Hindlimb muscle (tissue), 1 donor: ENCODE measurements at regions not wholly inside any gene's neighbourhood (a gene's known extent, or its start where the extent isn't known, plus 50 kb on each side); places are given as distances from the start of the nearest gene placed in this dataset.
"Not testable (repeated sequence)": the region's sequence is repeated elsewhere in the genome, so short reads cannot be mapped to it uniquely, and the experiment has no call there.

ENCODE experiments used
- DNase-seq: peaks from one replicate; pipeline ENCODE4 v3.0.0-alpha.2; 2013

- DNase-seq, result not testable (repeated sequence)
Observed at GRCh38 chr1:78203410-78203982, 157.7 kb downstream of the GIPC2 start.

- no peak for DNase-seq
Observed at GRCh38 chr1:78210175-78210574, 164.4 kb downstream of the GIPC2 start.

- no peak for DNase-seq
Observed at GRCh38 chr1:78211483-78212092, 165.8 kb downstream of the GIPC2 start.

DNA sequence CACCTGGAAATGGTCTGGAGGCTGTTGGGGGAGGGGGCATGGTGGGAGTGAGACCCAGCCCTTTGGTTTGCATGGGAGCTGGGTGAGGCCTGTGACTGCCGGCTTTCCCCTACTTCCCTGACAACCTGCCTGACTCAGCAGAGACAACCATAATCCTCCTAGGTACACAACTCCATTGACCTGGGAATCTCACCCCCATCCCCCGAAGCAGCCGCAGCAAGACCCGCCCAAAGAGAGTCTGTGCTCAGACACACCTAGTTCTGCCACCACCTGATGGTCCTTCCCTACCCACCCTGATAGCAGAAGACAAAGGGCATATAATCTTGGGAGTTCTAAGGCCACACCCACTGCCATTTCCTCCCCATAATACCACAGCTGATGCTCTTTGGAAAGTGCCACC lies 168.6 kb downstream of the GIPC2 start:
- DNase-seq, result no peak

DNA sequence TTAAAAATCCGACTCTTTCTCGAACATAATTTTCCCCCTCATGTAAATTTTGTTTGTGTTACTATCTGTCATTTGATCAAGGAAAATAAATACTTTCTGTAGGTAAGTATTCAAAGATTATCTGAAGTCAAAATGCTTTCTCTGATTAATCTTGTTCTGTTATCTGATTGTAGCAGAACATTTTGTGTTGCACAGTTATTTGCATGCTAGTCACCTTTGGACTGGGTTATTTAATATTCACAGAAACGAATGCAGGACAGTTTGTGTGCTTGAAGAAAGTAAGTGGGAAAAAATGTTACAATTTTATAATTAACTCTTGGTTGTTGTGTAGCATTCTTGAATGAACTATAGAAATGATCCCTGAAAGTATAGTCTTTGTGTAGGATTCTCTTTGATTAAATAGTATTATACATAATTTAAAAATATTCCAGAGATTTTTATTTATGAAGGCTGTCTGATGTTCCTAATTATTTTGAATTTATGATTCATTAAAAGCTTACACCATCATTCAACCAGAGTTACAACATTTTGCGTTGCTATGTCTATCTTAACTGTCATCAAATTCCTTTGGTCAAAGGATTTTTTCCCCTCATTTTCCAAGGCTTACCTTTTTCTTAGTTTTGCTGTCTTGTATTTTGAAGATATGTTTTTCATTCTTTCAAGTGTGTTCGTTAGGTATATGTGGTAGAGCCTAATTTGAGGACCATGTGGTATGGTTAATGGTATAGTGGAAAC lies 176.6 kb downstream of the GIPC2 start:
- DNase-seq, result no peak

GRCh38 chr1:78222960-78223358 lies 177.2 kb downstream of the GIPC2 start:
- no peak for DNase-seq

- no peak for DNase-seq
Observed at GRCh38 chr1:78223417-78224215, 177.8 kb downstream of the GIPC2 start.

DNA sequence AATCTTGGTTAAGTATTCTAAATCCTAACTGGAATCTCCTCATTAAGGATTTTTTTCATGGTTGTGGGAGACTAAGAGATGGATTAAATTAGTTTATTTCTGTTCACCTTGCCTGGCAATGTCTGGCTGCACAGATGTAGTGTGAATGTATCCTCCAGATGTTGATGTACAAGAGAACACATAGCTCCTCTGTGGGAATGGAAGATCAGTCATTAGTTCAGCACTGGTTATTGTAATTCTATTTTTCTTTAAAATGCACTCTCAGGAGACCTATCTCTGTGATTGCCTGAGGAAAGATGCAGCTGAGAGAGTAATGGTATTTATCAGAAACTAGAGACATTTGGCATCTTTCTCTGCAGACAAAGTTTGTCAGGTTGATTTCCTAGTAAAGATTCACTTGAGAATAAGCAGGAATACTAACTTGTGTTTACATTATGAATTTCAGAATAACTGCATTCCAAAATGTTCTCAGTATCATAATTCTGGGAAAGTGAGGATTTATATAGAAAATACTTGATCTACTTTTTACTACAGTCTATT lies 178.6 kb downstream of the GIPC2 start:
- no peak for DNase-seq

DNA sequence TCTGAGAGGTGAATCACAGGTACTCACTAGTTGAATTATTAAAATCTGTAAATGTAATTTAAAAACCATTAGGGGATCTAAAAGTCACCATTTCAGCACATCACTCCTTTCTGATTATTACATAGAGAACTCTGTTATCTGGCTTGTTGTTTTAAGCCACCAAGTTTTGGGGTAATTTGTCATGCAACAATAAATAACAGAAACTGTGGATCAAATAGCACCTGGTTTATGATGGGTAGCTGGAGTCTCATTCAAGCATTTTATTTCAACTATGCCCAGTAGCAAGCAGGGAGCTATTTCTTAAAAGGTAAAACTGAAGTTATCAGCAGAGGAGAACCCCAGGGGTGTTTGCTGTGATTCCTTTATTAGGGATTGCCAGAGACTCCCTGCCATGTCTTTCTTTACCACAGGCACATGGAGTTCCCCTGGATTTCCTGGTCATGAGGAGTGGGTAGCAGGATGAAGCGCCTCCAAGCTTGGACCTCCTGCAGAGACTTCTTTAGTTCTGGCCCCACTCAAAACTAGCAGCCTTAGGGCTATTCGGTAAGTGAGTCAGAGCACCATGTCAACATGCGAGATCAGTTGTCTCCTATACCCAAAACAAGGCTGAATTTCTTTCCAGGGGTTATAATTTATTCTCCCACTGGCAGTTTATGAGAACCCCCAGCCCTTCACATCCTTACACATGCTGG lies 179.2 kb downstream of the GIPC2 start:
- DNase-seq, result no peak

DNA sequence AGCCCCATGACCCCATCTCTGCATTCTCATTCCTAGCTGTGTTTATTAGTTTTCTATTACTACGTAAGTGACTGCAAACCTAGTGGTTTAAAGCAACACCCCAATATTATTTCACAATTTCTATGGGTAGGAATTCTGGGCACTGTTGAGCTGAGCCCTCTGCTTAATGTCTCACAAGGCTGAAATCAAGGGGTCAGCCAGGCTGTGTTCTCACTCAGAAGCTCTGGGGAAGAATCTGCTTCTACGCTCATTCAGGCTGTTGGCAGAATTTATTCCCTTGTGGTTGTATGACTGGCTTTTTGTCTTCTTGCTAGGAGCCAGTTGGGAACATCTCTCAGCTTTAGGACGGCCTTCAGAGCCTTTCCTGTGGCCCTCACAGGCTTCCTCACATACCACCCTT lies 181.0 kb downstream of the GIPC2 start:
- no peak for DNase-seq

DNA sequence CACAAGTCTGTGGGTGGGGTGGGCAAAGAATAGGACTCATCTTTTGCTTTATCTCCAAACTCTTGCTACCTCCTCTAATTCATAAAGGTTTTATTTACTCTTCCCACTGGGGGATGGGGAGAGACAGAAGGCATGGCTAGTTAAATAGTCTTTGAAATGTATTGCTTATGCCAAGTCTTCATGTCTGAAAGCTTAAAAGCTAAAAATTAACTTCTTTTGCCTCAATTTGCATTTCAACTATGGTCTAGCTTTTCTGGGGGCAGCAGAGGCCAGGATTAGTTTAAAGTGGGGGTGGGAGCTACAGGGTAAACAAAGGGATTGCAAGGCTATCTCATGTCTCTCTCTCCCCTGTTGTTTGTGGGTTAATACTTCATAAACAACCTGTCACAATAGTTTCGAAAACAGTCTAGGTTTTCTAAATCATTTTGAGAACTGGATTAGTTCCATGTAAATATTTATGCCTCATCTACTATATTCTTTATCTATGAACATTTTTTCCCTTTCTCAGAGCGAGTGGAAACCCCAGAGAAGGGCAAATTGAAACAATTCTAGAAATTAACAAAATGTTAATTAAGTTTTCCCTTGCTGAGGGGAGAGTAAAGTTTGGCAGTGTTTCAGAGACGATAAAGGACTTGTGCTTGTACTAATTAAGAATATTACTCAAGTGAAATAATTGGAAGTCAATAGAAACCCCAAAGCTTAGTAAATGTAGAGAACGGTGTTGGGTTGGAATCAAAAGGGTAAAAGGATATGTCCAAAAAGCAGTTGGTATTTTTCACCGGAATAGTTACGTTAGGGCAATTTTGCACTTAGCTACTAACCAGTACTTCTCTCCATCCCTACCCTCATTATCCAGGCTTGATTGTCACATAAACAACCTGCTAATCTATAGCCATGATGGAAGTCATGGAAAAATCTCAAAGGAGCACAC lies 182.2 kb downstream of the GIPC2 start:
- no peak for DNase-seq

GRCh38 chr1:78229344-78229743 lies 183.6 kb downstream of the GIPC2 start:
- DNase-seq, result no peak

DNA sequence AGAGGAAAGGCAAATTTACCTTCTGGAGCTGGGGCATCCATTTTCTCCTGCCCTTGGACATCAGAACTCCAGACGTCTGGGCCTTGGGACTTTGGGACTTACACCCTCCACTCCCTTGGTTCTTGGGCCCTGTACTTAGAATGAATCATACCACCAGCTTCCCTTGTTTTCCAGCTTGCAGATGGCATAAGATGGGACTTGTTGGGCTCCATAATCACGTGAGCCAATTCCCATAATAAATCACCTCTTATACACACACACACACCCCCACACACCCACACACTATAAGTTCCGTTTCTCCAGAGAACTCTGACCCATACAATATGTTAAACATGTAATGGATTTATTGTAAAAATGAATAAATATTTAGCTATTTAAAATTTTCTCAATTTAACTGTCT lies 185.7 kb downstream of the GIPC2 start:
- no peak for DNase-seq

DNA sequence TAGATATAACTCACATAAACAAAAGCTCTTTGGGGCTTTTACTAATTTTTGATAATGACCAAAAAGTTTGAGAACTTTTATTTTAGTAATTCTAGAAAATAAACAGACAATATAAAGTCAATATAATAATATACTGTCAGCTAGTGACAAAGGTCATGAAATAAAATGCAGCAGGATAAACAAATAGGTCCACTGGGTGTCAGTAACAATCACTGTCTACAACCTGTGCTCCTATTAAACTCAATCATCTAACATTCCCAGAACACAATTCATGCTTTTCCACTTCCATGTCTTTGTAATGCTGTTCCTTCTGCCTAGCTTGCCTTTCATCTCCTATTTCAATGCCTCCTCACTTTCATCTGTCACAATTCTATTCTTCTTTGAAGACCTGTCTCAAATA lies 186.1 kb downstream of the GIPC2 start:
- no peak for DNase-seq

DNA sequence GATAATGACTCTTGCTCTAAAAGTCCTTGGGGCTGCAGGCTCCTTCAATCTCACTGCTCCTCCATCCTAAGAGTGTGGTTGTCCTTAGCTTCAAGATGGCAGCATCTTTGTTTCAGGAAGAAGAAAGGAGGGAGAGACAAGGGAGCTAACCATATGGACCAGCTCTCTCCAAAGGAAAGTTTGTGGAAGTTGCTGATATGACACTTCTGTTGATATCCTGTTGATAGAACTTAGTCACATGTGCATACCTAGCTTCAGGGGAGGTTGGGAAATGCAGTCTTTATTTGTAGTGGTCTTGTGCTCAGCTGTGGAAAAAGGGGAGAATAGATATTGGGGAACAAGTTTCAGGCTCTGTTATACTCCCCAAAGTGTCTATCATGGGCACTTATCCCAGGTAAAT lies 186.9 kb downstream of the GIPC2 start:
- DNase-seq, result no peak

DNA sequence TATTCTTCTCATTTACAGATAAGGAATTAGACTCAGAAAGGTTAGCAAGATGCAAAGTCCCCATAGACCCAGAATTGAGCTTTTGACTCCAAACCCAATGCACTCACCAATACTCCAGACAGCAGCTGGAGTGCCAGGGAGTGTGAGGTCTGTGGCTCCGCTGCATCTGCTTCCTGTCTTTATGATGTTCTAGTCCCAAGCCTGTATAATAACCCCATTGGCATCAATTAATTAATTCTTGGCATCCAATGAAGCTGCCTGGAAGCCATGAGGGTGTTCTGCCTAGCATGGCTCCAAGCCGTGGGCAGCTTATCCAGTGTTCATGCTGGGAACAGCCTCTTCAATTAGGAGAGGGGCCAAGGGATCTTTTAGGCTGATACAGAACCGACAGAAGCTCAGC lies 188.7 kb downstream of the GIPC2 start:
- DNase-seq, result no peak

GRCh38 chr1:78236716-78237115 lies 190.9 kb downstream of the GIPC2 start:
- DNase-seq, result no peak

DNA sequence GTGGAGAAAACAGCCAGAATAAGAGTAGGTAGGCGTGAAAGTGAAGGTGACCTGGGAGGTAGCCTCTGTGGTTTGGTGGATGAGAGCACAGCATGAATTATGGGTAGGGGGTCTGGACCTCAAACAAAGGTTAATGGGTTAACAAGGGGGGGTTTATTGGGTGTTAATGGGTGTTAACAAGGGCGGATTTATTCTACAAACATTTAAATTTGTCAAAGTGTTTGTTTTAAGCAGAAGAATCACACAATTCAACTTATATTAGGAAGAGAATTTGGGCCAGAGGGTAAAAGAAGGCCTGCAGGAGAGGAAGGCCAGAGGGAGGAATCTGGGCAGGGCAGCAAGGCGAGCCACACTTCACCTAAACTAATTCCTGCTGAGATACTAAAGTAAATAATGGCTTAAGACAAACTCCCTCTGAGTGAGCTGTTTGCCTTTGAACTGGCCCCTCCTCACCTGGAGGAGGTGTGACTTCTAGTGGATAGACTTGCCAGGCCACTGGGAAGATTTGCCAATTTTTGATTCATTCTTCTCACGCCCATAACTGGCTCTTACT lies 191.7 kb downstream of the GIPC2 start:
- DNase-seq, result no peak

- no peak for DNase-seq
Observed at GRCh38 chr1:78240191-78240590, 194.4 kb downstream of the GIPC2 start.

DNA sequence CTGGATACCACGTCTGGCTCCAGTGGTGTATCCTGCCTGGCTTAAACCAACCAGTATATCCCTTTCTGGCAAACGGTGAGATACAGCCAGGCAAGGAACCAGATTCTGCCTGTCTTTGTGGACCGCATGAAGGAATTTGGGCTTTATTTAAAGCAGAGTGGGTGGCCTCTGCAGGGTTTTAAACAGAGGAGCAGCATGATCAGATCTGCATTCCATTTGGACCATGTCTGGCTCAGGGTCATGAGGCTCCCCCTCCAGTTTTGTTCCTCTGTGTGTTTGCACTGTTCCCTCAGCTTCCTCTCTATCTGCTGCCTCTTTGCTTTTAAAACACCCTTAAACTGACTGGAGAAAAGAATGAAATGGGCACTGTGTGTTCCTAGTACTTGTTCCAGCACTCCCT lies 195.0 kb downstream of the GIPC2 start:
- DNase-seq, result no peak

- DNase-seq, result no peak
Observed at GRCh38 chr1:78247079-78247478, 201.3 kb downstream of the GIPC2 start.
